ENCODE measurements at regions not wholly inside any gene's neighbourhood (a gene's known extent, or its start where the extent isn't known, plus 50 kb on each side); places are given as distances from the start of the nearest gene placed in this dataset.
"Not testable (repeated sequence)": the region's sequence is repeated elsewhere in the genome, so short reads cannot be mapped to it uniquely, and the experiment has no call there.

DNA sequence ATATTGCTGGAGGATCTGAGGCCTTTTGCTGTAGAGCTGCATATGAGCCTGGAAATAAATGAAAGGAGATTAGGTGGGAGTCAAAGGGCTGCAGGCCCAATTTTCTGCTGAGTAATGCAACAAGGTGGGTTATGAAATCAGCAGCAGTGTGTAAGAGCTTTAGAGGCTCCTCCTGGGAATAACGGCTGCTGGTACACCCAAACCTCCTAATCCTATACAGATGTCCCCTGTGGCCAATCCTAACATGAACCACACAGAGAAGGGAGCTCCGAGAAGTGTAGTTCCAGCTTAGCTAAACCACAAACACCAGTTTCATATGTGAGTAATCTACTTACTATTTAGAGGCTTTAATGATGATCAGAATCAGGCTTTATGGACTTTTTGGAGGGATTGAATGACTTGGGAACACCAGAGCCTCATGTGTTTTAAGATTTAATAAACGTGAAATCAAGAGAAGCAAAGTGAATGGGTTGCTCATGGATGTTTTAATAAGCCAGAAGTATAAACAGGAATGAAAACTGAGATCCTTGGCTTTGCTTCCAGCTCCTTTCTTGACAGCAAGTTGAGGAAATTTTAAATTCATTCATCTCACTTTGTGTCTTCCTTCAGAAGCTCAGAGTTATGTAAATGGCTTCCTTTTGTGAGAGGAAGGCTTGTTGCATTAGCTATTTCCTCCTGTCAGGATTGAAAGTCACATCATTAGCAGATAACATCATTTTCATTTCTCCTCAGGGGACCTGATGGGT is 437.5 kb downstream of the TMEM232 start:
- no peak for DNase-seq

DNA sequence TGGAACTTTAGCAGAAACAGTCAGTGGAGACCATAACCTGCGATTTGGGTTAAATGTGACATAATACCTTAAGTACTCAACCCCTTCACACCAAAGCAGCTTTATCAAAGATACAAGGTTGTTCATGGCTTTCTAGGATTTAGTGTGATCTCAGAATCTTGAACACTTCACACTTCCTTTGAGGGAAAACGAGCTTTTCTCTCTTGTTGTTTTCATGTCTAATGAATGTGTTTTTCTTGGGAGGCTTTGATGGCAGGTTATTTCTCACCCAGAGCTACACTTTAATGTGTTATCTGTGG is 437.0 kb downstream of the TMEM232 start:
- DNase-seq, result no peak

DNA sequence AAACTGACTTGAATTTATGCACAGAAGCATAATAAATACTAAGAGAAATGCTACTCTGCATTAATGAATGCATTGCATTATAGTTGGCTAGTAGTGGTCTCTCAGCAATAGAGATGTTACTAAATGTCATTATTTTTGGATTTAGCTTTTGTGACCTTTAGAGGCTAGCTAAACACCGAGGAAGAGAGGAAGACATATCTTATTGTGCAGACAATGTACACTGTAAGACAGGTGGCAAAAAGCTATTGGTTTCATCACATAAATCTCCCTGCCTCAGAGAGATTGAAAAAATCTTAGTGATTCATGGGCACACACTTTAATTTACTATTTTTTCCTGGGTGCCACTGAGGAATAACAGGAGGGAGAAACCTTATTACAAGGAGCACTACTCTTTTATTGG is 435.9 kb downstream of the TMEM232 start:
- DNase-seq, result no peak

DNA sequence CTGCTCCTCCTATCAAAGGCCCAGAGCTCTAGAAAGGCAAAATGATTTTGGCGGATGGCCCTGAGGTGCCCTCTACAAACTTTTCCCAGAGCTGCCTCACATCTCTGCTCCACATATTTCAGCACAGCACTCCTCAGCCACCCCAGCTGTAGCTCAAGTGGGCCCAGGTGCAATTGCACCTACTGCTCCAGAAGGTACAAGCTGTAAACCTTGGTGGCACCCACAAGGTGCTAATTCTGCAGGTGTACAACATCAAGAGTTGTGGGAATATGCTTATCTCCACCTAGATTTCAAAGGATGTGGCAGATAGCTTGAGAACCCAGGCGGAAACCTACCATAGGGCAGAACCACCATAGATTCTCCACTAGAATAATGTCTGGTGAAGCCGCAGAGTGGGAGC is 432.2 kb downstream of the TMEM232 start:
- no peak for DNase-seq

DNA sequence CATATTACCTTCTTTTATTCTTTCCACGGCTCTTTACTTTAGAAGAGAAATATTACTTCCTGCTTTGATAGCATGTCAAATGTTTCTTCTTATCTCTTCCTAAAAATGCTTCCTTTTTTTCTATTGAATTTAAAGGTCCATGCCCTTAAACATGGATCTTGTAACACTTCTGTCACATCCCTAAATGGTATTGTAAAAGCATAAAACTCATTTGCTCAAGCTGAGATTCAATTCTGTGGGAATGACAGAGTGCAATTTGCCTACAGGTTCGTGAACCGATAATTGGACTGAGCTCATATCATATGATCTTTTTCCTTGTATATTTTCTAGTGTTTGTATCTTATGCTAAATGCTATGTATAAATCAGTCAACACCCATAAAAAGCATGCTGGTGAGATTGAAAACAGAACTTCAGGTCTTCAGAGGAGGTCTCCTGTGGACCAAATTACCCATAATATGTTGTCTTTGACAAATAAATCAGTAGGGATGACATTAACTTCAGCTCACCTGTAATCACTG is 429.3 kb downstream of the TMEM232 start:
- DNase-seq, result no peak

DNA sequence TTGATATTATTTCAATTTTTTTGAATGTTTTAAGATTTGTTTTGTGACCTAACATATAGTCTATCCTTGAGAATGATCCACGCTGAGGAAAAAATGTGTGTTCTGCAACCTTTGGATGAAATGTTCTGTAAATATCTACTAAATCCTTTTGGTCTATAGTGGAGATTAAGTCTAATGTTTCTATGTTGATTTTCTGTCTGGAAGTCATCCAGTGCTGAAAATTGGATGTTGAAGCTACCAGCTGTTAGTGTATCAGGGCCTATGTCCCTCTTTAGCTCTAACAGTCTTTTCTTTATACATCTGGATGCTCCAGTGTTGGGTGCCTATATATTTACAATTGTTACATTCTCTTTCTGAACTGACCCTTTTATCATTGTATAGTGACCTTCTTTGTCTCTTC is 422.3 kb downstream of the TMEM232 start:
- no peak for DNase-seq

DNA sequence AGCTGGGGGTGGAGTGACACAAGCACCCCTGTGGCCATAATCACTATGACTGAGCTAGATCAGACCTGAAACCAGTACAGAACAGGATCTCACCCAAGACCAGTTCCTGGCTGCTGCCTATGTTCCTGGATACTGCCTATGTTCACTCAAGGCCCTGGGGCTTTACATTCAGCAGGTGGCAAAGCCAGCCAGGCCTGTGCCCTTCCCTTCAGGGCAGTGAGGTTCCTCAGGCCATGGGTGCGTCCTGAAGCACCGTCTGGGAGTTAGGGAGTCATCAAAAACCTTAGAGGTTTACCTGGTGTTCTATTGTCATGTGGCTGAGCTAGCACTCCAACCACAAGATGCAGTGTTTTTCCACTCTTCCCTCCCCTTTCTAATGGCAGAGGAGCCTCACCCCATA is 419.8 kb downstream of the TMEM232 start:
- no peak for DNase-seq

DNA sequence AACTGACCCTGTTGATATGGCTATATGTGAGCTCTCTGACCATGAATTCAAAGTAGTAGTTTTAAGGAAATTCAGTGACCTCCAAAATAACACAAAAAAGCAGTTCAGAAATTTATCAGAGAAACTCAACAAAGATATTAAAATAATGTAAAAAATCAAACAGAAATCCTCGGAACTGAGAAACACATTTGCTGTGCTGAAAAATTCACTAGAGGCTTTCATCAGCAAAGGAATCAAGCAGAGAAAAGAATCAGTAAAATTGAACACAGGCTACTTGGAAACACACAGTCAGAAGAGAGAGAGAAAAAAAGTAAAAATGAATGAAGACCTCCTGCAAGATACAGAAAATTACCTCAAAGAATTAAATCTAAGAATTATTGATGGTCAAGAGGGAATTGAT is 417.2 kb downstream of the TMEM232 start:
- DNase-seq, result no peak

DNA sequence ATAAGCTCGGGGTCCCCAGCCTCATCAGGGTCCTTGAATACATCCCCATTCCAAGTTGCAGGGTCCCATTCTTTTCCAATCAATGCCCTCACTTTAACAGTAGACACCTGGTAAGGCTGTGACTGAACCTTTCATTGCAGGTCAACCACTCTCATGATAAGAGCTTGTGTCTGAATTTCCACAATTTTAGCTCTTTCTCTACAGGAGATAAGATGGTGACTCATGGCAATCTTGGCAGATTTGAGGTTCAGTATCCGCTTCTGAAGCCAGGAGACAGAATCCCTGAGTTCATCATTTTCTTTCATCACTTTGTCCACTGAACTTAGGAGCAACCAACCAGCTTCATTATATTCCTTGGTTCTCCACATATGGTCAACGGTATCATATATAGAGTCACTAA is 409.9 kb downstream of the TMEM232 start:
- DNase-seq, result not testable (repeated sequence)

DNA sequence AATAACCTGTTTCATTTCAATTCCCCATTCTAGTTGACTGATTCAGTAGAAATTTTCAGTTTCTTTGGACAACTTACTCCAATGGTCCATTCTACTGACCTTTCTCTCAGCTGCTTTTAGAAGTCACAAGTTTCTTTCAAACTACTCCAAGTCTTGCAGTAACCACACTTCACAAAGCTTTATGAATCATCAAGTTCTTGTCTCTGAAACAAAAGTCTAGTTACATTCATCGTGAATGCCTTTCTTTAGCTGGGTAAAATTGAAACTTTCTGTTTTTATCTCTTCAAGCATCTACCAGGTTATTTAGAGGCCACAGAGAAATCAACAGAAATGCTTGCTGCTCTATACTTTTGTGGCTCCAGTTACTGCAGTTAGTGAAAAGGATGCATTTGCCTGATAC is 405.4 kb downstream of the TMEM232 start:
- DNase-seq, result no peak

DNA sequence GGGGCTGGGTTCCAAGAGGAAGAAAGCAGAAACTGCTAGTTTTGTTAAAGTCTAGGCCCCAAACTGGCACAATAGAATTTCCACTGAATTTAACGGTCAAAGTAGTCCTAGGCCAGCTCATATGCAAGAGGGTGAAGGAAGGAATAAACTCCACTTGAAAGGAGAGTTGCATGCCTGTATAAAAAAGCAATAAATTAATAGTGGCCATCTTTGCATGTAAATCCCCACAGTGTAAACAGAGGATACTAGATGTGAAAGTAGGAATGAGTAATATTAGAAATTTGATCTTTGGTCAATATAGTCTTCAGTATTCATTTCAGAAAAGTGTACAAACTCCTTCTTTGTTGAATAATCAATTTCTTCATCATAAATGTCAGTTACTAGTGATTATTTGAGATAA is 403.1 kb downstream of the TMEM232 start:
- no peak for DNase-seq

DNA sequence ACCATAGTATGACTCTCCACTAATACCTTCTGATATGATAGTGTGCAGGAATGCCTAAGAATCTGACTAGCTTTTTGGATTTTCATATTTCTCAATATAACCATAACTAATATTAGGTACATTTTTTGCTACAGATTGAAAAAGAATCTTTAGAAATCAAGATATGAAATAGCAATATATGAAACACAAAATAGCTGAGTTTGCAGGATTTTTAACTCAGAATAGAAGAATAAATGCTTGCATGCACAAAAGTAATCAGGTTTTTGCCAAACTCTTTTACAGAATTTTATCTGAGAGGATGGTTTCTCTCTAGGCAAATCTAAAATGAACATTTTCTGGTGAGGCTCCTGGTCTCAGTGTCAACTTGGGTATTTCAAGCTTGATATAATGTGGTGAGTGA is 402.6 kb downstream of the TMEM232 start:
- no peak for DNase-seq

DNA sequence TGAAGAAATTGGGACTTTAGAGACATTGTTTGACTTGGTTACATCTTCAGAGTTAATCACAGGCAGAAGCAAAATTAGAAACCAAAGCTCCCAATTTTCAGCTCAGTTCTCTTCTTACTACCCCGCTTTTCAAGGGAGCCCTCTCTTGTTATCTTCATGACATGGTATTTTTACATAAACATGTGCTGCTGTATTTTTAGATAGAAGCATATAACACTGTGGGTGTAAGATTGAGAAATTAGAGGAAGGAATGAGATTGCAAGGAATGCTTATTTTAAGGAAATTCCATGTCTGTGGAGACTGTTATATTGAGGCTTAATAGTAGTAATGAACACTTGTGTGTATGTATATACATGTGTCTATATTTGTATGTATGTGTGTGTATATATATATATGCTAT is 401.6 kb downstream of the TMEM232 start:
- DNase-seq, result no peak

DNA sequence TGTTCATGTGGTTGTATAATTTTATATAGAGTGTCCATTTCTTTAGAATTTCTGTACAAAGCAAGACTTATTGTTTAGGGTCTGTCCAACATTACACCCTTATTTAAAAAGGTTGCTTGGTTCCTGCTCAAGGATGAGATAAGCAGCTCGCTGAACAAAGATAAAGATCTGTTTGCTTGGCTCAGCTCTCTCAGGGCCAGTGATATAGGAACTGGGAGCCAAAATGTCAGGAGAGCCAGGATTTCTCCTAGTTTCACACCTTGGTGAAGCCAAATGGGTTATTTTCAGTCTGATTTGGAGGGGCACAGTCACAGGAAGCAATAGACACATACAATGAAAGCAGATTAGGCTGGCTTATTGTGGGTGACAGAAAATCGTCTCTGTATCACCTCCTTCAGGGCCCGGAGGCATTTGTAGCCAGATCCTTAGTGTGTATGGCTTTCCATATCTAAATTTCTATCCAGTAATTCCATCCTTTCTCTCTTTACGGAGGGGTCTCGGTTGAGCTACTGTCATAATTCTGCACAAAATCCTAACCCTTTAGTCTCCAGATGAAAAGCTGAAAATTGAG is 396.4 kb downstream of the TMEM232 start:
- DNase-seq, result no peak

DNA sequence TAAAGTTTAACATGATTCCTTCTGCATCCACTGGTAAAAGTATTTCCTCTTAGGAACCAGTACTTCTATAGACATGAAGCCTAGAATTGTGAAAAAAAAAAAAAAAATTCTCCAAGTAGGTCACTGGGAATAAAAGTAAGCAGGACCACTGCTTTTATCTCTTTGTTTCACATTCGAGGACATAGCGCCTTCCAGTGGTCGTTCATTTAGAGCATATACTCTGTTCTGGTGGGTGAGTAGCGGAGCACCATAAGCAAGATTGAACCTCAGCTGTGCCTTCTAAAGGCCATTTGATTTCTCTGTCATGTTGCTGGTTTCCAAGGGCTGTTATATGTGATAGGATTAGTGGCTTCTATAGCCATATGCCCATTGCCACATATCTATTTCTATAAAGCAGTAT is 393.1 kb downstream of the TMEM232 start:
- DNase-seq, result no peak

DNA sequence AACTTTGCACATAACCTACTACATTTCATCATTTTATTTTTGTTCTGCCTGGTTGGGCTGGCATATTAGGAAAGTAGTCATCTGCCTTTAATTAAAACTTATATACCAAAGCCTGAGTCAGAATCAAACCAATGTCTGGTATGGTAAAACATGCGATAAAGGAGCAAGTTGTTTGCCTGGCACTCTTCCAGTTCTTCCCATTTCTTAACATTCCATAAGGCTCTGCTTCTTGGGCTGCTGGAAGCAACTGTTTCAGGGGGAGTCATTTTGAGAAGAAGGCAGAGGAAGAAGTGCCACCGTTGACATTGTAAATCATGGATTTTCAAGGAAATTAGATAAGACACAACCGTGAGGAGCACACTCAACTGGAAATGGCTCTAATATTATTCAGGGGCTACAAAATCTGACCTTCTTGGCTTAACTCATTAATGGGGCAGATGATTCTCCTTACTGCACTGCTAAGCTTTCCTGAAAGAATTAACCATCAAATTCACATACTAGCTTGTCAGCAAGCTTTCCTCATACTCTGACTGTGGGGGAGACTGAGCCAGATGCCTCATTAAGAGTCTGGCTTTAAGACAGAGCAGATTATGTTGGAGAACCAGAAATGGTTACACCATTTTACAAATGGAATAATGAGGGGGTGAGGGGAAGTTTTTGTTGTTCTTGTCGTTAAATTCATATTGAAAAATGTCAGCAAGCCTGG is 391.0 kb downstream of the TMEM232 start:
- no peak for DNase-seq

DNA sequence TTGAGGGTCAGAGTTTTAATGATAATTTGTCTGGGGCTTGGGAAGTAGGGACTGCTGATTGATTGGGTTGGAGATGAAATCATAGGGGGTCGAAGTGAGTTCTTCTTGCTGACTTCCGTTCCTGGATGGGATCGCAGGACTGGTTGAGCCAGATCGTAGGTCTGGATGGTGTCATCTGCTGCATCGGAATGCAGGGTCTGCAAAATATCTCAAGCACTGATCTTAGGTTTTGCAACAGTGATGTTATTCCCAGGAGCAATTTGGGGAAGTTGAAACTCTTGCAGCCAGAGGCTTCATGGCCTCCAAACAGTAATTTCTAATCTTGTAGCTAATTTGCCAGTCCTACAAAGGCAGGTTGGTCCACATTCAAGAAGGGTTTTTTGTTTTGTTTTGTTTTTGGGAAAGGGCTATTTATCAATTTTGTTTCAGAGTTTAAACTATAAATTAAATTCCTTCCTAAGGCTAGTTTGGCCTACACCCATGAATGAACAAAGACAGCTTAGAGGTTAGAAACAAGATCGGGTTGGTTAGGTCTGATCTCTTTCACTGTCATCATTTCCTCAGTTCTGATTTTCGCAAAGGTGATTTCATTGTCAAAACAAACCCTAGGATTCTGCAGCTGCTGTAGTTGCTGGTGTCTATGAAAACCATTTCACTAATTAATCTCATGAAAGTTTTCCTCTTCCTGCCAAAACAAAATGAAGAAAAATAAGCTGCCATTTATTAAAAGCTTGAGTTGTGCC is 388.0 kb downstream of the TMEM232 start:
- DNase-seq, result peak in 2 of 56 donors; percentile 4

DNA sequence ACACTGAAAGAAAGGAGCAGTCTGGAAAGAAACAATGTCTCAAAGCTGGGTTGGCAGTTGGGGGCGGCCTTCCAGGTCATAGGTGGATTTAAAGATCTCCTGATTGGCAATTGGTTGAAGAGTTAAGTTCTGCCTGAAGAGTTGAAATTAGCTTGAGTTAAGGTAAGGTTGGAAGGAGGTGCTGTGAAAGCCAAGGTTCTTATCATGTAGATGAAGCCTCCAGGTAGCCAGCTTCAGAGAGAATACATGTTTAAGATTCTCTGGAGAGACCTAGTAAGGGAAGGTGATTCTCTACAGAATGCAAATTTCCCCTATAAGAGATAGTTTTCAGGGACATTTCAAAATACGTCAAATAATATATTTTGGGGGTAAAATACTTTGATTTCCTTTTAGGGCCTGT is 387.1 kb downstream of the TMEM232 start:
- no peak for DNase-seq

DNA sequence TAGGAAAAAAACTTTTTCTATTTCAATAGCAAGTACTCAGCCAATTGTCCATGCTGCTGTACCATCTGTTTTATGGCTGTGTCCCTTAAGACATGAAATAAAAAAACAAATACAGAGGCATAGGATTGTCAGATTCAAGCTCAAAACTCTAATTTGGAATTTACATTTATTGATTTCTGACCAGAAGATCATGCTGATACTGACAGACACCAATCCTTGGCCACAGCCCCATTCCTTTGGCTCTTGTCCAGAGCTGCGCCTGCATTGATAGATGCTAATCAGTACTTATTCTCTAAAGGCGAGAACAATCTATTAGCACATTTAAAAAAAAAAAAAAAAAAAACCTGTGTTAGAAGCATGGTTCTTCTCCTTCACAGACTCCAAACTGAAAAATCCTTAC is 384.6 kb downstream of the TMEM232 start:
- DNase-seq, result no peak

DNA sequence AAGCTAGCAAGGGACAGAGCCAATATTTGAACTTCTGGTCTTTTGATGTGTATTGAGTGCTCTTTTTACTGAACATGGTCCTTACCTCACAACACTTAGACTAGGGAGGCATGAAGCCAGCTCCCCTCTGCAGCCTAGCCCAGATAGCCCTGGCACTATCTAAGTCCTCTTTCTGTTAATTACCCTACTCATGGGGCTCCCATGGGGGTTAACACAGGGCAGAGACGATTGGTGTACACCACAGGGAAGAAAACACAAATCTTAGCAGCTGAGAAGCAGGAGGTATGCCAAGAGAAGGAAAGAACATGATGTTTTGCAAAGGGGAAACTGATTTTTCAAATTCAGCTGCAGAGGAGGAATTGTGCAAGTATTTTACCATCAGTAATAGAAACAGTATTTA is 383.8 kb downstream of the TMEM232 start:
- no peak for DNase-seq

DNA sequence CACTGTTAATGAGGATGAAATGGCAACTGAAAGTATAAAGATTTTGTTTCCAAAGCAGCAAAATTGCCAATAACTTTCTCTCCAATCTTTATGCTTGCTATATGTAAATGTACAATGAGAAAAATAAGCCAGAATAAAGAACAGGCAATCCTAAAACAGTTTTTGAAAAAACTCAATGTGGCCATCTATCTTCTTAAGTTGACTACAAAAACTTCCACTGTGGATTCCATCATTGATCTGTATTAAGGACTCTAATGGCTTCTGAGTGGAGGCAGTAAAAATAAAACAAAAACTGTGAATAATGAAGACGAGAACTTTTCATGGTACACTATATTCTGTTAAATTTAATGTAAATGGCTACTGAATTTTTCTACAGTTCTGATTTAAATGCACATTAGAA is 382.9 kb downstream of the TMEM232 start:
- no peak for DNase-seq

DNA sequence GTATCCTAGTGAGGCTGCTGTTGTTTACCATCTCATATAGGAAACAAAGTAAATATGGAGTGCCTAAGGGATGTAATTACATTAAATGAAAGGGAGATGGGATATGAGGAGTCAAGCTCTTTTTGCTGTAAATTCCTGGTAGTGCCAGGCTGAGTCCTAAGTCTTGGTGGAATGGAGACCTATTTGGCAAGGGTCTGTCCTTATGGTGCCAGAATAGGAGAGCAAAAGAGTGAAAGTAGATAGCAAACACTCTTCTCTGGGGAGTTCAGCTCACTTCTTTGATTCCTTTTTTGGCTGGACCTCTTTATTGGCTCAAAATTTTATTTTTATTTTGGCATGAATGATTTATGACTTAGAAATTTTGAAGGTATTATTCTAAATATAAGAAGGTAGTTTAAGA is 380.8 kb downstream of the TMEM232 start:
- DNase-seq, result no peak
